Hematopoietic multipotent progenitor cell treated with erythropoietin and hydrocortisone succinate and interleukin-3 and kit ligand, for 8 days (in vitro differentiated cells): ENCODE measurements at regions not wholly inside any gene's neighbourhood (a gene's known extent, or its start where the extent isn't known, plus 50 kb on each side); places are given as distances from the start of the nearest gene placed in this dataset.
"Not testable (repeated sequence)": the region's sequence is repeated elsewhere in the genome, so short reads cannot be mapped to it uniquely, and the experiment has no call there.

Experiments used
- DNase-seq: peaks from one replicate; pipeline ENCODE4 v3.0.0-alpha.2; 2015

- no peak for DNase-seq
These were observed 170.8 kb upstream of the ZNF217 start for GRCh38 chr20:53764415-53764800.

DNA sequence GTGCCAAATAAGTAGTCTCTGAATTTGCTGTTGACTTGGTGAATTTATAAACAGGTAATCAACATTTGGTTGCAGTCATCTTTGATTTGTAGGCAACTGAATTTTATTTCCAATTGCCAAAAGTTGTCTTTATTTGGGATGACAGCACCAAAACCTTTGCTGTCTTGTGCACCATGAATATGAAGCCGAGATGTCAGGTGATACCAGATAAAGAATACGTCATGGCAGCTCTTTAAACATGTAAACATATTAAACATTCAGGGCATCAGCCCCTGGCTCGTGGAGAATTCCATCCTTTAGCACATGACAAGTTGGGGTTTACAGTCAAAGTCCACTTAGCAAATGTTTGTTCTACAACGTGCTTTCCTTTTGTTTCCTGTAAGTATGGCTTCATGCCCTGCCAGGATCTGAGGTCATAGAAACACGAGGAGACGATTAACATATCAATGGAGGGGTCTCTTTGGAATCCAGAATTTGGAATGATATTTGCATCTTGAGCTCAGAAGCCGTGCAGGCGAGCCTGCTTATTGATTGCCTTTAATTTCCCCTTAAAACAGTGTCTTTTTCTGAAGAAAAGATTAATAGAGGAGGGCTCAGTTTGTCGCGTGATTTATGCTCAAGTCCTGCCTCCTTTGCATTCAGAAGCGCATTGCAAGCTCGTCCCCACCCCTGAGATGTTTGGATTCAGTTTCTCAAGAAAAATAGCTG, 170.2 kb upstream of the ZNF217 start:
- DNase-seq = no peak

GRCh38 chr20:53762423-53762798, 168.8 kb upstream of the ZNF217 start:
- not testable (repeated sequence) for DNase-seq

DNA sequence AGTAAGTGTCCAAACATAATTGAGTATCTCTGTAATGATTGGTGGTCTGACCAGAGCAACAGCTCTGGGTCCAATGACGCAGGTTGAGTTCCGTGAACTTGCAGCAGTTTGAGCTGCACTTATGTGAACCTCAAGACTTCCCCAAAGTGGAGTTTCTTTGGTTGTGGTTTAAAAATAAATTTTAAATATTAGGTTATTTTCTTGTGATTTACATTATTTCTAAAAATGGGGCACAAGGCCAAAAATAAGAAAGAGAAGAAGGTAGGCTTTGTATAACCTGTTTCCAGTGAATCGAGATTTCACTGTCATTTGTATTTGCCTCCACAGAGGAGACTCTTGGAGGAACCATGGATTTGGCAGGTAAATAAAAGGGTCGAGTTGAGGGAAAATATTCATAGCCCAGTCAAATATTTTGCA, 166.4 kb upstream of the ZNF217 start:
- no peak for DNase-seq

GRCh38 chr20:53757472-53757913, 163.9 kb upstream of the ZNF217 start:
- no peak for DNase-seq

DNA sequence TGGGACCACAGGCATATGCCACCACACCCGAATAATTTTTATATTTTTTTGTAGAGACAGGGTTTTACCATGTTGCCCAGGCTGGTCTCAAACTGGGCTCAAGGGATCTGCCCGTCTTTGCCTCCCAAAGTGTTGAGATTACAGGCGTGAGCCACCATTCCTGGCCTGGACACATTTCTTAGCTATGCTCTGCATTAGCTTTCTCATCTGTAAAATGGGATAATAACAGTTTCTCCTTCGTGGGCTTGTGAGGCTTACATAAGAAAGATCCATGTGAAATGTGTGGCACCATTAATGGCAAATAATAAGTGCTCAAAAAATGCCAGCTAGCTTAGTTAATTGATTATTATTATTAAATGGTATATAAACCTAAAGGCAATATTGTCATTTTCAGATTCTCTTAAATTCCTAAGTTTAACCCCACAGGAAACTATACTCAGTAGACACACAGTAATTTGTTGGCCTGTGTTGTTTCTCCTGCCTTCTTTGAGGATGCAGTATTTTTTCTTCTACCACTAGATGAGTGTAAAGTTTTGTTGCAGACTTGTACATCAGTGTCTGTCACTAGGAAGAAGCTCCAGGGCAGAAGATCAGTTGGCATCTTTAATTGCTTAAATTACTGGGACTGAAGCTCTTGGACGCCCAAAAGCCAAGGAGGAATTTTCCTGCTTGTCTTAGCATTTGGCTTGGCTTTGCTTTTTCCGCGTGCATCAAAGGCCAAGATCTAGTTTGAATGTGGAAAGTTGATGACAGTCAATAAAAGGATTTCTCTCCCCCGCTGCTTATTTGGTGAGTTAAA, 162.3 kb upstream of the ZNF217 start:
- DNase-seq = no peak

GRCh38 chr20:53753880-53754459, 160.3 kb upstream of the ZNF217 start:
- DNase-seq = no peak

DNA sequence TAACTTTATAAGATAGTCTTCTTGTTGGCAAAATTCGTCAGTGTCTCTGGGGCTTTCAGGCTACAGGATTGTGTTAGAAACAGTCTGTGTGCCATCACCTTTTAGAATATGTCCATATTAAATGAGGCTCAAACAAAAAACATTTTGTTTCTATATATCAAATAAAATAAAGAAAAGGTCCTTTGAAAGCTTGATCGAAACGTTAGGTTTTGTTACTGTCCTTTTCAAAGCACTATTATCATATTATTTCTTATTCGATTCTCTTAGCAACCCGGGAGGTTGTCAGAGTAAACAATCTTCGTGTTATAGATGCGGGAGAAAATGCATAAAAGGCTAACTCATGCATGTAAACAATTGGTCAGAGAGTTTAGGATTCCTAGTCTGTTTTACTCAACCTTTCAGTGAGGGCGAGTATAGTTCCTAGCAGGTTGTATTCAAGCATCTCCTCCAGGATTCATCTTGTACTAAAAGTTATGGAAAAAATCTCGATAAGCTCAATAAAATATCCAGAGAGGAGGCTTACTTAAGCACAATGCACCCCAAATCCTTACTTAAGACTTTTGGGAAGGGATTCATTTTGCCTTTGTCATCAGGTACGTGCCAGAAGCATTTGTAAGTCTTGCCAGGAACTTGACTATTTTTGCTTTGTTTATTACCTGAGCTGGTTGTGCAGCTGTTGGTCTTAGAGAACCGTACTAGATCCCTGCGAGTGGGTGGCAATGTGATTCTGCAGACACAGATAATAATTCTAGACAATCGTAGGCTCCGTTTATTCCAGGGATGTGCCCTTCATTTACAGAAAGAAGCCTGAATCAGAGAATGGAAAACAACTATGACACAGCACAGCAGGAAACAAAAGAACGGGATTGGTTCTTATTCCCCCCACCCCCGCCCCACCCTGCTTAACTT, 159.6 kb upstream of the ZNF217 start:
- DNase-seq = no peak

DNA sequence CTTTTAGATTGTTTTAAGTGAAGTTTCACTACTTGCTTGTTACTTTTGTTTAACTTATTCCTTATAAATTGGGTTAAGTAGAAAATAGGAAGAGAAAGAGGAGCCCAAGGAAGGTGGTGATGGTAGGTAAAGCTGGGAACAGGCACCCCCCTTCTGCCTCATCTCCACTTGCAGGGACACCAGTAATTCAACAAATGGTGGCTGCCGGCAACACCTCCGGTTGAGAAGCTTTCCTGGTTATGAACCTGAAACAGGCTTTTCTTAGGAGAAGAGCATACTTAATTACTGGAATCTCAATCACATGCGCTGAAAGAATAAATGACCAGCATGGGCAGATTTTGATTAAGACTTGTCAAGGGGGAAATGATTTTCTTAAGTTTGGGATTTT, 158.9 kb upstream of the ZNF217 start:
- DNase-seq = no peak

GRCh38 chr20:53751620-53752318, 158.1 kb upstream of the ZNF217 start:
- no peak for DNase-seq

- peak; percentile 82 for DNase-seq
These were observed 157.4 kb upstream of the ZNF217 start for GRCh38 chr20:53750827-53751619.

DNA sequence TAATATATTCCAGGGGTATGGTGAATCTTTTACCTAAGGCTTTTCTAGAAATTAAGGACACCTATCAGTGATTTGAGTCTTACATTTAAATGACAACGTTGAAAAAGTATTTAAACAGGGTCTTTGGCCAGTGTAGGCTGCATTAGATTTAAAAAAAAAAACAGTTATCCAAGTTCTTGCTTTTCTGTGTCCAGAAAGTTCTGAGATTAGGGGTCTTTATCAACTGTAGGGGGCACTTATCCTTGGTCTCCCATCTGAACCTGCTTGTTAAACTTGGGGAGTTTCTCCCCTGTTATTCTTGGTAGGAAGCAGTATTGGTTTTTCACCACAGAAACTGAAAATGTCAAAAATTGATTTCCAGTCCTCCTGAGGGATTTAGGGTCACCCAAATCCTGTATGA, 155.9 kb upstream of the ZNF217 start:
- DNase-seq = no peak

- no peak for DNase-seq
These were observed 155.3 kb upstream of the ZNF217 start for GRCh38 chr20:53748821-53749421.

GRCh38 chr20:53748176-53748575, 154.5 kb upstream of the ZNF217 start:
- no peak for DNase-seq

- DNase-seq = no peak
These were observed 150.1 kb upstream of the ZNF217 start for GRCh38 chr20:53743607-53744260.

GRCh38 chr20:53742685-53743081, 149.0 kb upstream of the ZNF217 start:
- DNase-seq = no peak

GRCh38 chr20:53741726-53742028, 148.0 kb upstream of the ZNF217 start:
- DNase-seq = no peak

GRCh38 chr20:53739799-53740785, 146.5 kb upstream of the ZNF217 start:
- peak; percentile 38 for DNase-seq
